Fibroblast of lung (primary cell): ENCODE measurements at regions not wholly inside any gene's neighbourhood (a gene's known extent, or its start where the extent isn't known, plus 50 kb on each side); places are given as distances from the start of the nearest gene placed in this dataset.
"Not testable (repeated sequence)": the region's sequence is repeated elsewhere in the genome, so short reads cannot be mapped to it uniquely, and the experiment has no call there.

ENCODE experiments used
- EZH2 ChIP-seq: IDR thresholded peaks from 2 replicates; pipeline ENCODE4 v1.5.1; 2012; ENCODE audit warnings: low read length, control low read depth, mild to moderate bottlenecking; ENCODE audit errors: missing control alignments
- TF ChIP-seq, protein P1 (sequence below), 2 donors: IDR thresholded peaks in 1 of 2; conservative IDR thresholded peaks in 1 of 2; 1 replicate in 1 of 2; 2 replicates in 1 of 2; pipeline ENCODE4 v1.5.1; 2011 to 2012; ENCODE audit warnings: low read length in 2 of 2, control low read depth in 1 of 2, inconsistent platforms in 1 of 2, low read depth in 1 of 2, mild to moderate bottlenecking in 1 of 2

DNA sequence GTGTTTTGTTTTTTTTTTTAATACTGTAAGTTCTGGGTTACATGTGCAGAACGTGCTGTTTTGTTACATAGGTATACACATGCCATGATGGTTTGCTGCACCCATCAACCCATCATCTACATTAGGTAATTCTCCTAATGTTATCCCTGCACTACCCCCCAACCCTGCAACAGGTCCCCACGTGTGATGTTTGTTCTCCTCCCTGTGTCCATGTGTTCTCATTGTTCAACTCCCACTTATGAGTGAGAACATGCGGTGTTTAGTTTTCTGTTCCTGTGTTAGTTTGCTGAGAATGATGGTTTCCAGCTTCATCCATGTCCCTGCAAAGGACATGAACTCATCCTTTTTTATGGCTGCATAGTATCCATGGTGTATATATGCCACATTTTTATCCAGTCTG, 1005.4 kb downstream of the SOCS6 start:
- TF ChIP-seq, protein P1, sequence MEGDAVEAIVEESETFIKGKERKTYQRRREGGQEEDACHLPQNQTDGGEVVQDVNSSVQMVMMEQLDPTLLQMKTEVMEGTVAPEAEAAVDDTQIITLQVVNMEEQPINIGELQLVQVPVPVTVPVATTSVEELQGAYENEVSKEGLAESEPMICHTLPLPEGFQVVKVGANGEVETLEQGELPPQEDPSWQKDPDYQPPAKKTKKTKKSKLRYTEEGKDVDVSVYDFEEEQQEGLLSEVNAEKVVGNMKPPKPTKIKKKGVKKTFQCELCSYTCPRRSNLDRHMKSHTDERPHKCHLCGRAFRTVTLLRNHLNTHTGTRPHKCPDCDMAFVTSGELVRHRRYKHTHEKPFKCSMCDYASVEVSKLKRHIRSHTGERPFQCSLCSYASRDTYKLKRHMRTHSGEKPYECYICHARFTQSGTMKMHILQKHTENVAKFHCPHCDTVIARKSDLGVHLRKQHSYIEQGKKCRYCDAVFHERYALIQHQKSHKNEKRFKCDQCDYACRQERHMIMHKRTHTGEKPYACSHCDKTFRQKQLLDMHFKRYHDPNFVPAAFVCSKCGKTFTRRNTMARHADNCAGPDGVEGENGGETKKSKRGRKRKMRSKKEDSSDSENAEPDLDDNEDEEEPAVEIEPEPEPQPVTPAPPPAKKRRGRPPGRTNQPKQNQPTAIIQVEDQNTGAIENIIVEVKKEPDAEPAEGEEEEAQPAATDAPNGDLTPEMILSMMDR (conservative IDR thresholded peaks at IDR 0.05 in 1 of 2, IDR thresholded peaks at IDR 0.05 in 1 of 2; ENCODE audit: low read depth in 1 of 2, low read length in 2 of 2) = not testable (repeated sequence)
- not testable (repeated sequence) for TF ChIP-seq EZH2
